Loucy (cell line): ENCODE measurements at regions not wholly inside any gene's neighbourhood (a gene's known extent, or its start where the extent isn't known, plus 50 kb on each side); places are given as distances from the start of the nearest gene placed in this dataset.

Experiments
- CTCF ChIP-seq: fragments of 200-600 bp; sonication (generic); conservative IDR thresholded peaks from 2 replicates; pipeline ENCODE4 v1.5.1; 2014; ENCODE audit warnings: mild to moderate bottlenecking, antibody characterized with exemption, low read length
- EZH2phosphoT487 ChIP-seq: fragments of 200-600 bp; IDR thresholded peaks from 2 replicates; pipeline ENCODE4 v1.6.1; 2018; ENCODE audit warnings: antibody characterized with exemption, mild to moderate bottlenecking, moderate library complexity, borderline replicate concordance

- TF ChIP-seq CTCF: no peak
- TF ChIP-seq EZH2phosphoT487: no peak
These were observed 62.4 kb upstream of the ADRB2 start for GRCh38 chr5:148763996-148764395.
